Activated CD8-positive, alpha-beta T cell treated with anti-CD3 and anti-CD28 coated beads, Interleukin-2, amount 10 ng/mL, durations not matched to agents 7 days and 5 days (primary cell): ENCODE measurements at regions not wholly inside any gene's neighbourhood (a gene's known extent, or its start where the extent isn't known, plus 50 kb on each side); places are given as distances from the start of the nearest gene placed in this dataset.

Experiments
- ATAC-seq: fragments of 150-1000 bp; cut with Tn5 transposase; one replicate; pipeline ENCODE4 v1.10.0; 2021; ENCODE audit warnings: moderate library complexity
- CTCF ChIA-PET: fragments of 350-600 bp; sonication (Branson Sonifier 250); formaldehyde crosslinking; loops from one replicate; lab custom pipeline; 2021; ENCODE audit warnings: antibody characterized with exemption; lab: Charles Lee
- POLR2A ChIA-PET: fragments of 350-600 bp; sonication (Branson Sonifier 250); formaldehyde crosslinking; loops from one replicate; lab custom pipeline; 2021; ENCODE audit warnings: antibody characterized with exemption; lab: Charles Lee
- DNase-seq: peaks from one replicate; pipeline ENCODE4 v3.0.0-alpha.2; 2020
- H3K27ac Mint-ChIP-seq: one replicate; pipeline ENCODE4 v1.8.0; 2021; ENCODE audit warnings: mild to moderate bottlenecking, mixed read lengths
- H3K27me3 Mint-ChIP-seq: one replicate; pipeline ENCODE4 v1.8.0; 2021; ENCODE audit warnings: low read depth, mixed read lengths
- H3K36me3 Mint-ChIP-seq: one replicate; pipeline ENCODE4 v1.8.0; 2021; ENCODE audit warnings: low read depth, mixed read lengths
- H3K4me1 Mint-ChIP-seq: one replicate; pipeline ENCODE4 v1.8.0; 2021; ENCODE audit warnings: low read depth, mixed read lengths
- H3K4me3 Mint-ChIP-seq: one replicate; pipeline ENCODE4 v1.8.0; 2021; ENCODE audit warnings: mild to moderate bottlenecking, mixed read lengths
- H3K9me3 Mint-ChIP-seq: one replicate; pipeline ENCODE4 v1.8.0; 2022; ENCODE audit warnings: mixed read lengths; ENCODE audit not compliant: insufficient read depth

DNA sequence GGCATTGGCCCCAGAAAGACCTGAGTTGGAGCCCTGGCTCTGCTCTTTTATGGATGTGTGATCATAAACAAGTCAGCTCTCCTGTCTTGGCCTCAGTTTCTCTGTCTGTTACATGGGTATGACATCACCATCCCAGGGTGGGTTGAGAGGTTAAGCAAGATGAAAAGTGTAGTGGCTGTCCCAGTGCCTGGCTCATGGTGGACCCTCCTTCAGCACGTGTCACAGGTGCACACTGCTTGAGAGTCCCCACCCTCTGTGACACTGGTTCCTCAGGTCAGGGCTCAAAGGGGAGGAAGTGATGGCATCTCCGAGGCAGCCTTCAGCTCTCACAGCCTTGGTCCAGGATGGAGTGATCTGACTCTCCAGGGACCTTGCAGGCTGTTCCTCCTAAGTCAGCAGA, 218.4 kb downstream of the HAPSTR1 start:
- POLR2A ChIA-PET = no interaction called here
- no peaks in the 10 kb centered on the region for H3K36me3 Mint-ChIP-seq

DNA sequence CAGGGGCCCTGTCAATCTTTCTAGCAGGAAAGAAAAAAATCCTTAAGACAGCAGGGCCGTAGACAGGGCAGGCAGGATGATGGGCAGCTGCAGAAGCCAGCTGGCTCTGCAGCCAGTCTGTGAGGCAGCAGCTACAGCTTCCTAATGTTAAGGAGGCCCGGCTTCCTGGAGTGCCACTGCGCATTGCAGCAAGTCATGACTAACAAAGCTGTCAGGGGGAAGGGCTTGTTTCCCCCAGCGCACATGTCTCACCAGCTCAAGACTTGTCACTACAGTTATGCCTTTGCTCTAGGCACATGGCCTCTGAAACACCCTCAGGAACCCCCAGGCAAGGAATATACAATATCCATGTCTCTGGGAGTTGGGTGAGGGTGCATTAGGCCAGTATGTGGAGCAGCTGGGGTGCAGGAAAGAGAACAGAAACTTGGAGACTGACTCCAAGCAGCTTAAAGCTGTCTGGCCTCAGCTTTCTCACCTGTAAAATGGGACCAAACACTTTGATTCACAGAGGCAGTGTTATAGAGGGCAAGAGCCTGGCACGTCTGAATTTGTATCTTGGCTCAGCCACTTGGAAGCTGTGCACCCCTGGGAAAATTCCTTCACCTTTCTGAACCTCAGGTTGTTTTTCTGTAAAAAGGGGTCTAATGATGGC, 220.0 kb downstream of the HAPSTR1 start:
- ATAC-seq = no peak
- Mint-ChIP-seq H3K36me3 (no peaks in the 10 kb centered on the region), H3K4me1 (no peaks in the 10 kb centered on the region), H3K27me3 (no peaks in the 10 kb centered on the region), H3K9me3 (no peaks in the 10 kb centered on the region), H3K27ac (no peak overlapping the region), H3K4me3 (no peak overlapping the region)
- ChIA-PET POLR2A (no interaction called here), CTCF (no interaction called here)
- no peak for DNase-seq

More for the DNA sequence above, 218.4 kb downstream of the HAPSTR1 start:
- DNase-seq = no peak
- Mint-ChIP-seq H3K4me1 (no peaks in the 10 kb centered on the region), H3K27me3 (no peaks in the 10 kb centered on the region), H3K27ac (no peak overlapping the region), H3K9me3 (no peaks in the 10 kb centered on the region), H3K4me3 (no peak overlapping the region)
- ATAC-seq = no peak
- CTCF ChIA-PET = no interaction called here

DNA sequence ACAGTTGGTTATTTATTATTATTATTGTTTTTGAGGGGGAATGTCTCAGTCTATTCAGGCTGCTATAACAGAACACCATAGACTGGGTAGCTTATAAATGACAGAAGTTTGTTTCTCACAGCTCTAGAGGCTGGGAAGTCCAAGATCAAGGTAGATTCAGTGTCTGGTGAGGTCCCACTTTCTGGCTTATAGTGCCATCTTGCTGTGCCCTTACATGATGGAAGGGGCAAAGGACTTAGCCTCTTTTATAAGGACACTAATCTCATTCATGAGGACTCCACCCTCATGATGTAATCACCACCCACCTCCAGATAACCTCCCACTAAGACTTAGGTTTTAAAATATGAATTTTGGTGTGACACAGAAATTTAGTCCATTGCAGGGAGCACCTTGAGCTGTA, 224.6 kb downstream of the HAPSTR1 start:
- no peak overlapping the region for H3K4me3 Mint-ChIP-seq
- H3K36me3 Mint-ChIP-seq = no peaks in the 10 kb centered on the region
- no peak overlapping the region for H3K27ac Mint-ChIP-seq
- ATAC-seq = no peak
- H3K27me3 Mint-ChIP-seq = no peaks in the 10 kb centered on the region
- no peaks in the 10 kb centered on the region for H3K4me1 Mint-ChIP-seq
- ChIA-PET POLR2A (no interaction called here), CTCF (no interaction called here)
- H3K9me3 Mint-ChIP-seq = no peaks in the 10 kb centered on the region
- no peak for DNase-seq

DNA sequence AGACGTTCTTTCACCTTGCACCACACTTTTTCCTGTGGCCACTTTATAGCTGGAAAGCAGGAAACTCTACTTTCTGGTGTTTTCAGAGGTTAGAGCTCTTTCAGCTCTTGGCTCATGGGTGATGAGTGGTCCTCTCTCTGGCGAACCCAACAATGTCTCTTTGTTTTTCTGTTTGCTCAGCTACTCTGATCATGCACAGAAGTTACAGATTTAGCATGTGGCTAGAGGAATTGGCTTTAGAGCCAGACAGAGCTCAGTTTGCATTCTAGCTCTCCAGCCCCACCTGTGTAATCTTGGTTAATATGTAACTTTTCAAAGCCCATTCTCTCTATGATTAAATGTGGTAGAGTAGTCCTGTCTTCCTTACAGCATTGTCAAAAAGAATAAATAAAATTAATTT, 225.2 kb downstream of the HAPSTR1 start:
- ChIA-PET CTCF (no interaction called here), POLR2A (no interaction called here)
- Mint-ChIP-seq H3K36me3 (no peaks in the 10 kb centered on the region), H3K9me3 (no peaks in the 10 kb centered on the region), H3K4me3 (no peak overlapping the region), H3K27ac (no peak overlapping the region), H3K27me3 (no peaks in the 10 kb centered on the region), H3K4me1 (no peaks in the 10 kb centered on the region)
- DNase-seq (no peak), ATAC-seq (no peak)

DNA sequence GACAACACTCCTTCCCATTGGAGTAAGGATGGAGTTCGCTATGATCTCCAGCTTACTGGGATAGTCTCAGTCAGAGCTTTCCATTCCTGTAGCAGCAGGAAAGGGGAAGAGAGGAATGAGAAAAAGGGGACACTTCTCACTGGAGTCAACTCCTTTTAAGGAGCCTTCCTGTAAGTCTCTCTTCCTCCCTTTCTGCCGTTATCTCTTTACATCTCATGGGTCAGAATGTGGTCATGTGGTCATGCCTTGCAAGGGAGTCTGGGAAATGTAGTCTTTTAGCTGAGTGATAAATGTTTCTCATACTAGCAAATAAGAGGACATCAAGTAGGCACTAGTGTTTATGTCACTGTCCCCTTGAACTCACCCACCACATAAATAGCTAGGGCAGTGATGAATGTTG, 227.3 kb downstream of the HAPSTR1 start:
- DNase-seq (no peak), ATAC-seq (no peak)
- no peaks in the 10 kb centered on the region for H3K36me3 Mint-ChIP-seq
- H3K9me3 Mint-ChIP-seq = no peaks in the 10 kb centered on the region
- no peaks in the 10 kb centered on the region for H3K4me1 Mint-ChIP-seq
- no peaks in the 10 kb centered on the region for H3K27me3 Mint-ChIP-seq
- no peak overlapping the region for H3K4me3 Mint-ChIP-seq
- ChIA-PET CTCF (no interaction called here), POLR2A (no interaction called here)
- H3K27ac Mint-ChIP-seq = no peak overlapping the region

DNA sequence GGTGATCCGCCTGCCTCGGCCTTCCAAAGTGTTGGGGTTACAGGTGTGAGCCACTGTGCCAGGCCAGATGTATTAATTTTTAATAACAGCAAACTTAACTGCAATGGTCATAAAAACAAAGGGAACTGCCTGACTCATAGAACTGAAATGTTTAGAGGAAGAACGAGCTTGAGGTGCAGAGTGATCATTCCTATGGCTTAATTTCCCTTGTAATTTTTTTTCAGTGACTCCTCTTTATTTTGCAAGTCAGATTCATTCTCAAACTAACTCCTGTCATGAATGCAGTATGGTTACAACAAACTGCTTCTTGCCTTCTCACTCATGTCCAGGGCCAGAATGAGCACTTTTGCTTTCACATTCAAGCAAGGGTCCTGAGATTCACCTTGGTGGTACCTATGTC, 231.3 kb downstream of the HAPSTR1 start:
- H3K27ac Mint-ChIP-seq = no peak overlapping the region

DNA sequence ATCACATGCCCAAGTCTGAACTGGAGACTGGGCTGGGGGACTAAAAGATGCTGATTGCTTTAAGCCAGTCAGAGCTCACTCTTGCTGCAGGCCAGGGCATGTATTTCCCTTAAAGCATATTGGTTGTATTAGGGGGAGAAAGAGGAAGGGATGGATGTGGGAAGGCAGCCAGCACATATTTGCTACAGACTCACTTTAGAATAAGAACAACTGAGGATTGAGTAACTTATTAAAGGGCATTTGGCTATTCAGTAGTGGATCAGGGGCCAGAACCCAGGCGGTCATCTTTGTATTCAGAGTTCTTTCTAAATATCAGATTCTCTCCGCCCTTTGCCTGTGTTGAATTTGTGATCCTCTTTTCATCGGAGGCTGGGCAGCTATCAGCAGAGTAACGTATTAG, 231.7 kb downstream of the HAPSTR1 start:
- ChIA-PET POLR2A (no interaction called here), CTCF (no interaction called here)
- Mint-ChIP-seq H3K27me3 (no peaks in the 10 kb centered on the region), H3K4me3 (no peak overlapping the region), H3K4me1 (no peaks in the 10 kb centered on the region), H3K9me3 (no peaks in the 10 kb centered on the region), H3K27ac (no peak overlapping the region), H3K36me3 (no peaks in the 10 kb centered on the region)
- ATAC-seq = no peak
- no peak for DNase-seq

More for the DNA sequence above, 231.3 kb downstream of the HAPSTR1 start:
- Mint-ChIP-seq H3K27me3 (no peaks in the 10 kb centered on the region), H3K36me3 (no peaks in the 10 kb centered on the region), H3K4me3 (no peak overlapping the region), H3K9me3 (no peaks in the 10 kb centered on the region), H3K4me1 (no peaks in the 10 kb centered on the region)
- POLR2A ChIA-PET = no interaction called here
- DNase-seq (no peak), ATAC-seq (no peak)
- CTCF ChIA-PET = no interaction called here

DNA sequence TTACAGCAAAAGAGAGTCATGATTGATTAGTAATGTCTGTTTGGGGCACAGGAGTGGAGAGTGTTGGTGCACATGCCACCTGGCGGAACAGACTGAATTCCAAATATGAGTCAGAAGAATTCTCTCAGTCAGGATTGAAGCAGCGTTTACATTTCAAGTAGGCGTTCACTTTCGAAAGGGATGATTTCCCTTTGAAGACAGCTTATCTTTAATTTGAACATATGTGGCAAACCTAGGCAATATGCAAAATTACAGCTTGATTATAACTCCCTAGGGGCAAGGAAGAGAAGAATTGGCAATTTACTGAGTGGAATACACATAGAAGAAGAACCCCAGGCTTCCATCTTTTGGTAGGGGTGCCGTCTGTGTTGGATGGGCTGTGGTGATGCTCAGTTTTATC, 235.8 kb downstream of the HAPSTR1 start:
- no peak overlapping the region for H3K4me3 Mint-ChIP-seq
- ATAC-seq (no peak), DNase-seq (no peak)
- no peaks in the 10 kb centered on the region for H3K4me1 Mint-ChIP-seq
- CTCF ChIA-PET = no interaction called here
- no peaks in the 10 kb centered on the region for H3K36me3 Mint-ChIP-seq
- POLR2A ChIA-PET = no interaction called here
- peaks cover 2% of the 10 kb centered on the region for H3K27me3 Mint-ChIP-seq
- H3K9me3 Mint-ChIP-seq = no peaks in the 10 kb centered on the region
- no peak overlapping the region for H3K27ac Mint-ChIP-seq

DNA sequence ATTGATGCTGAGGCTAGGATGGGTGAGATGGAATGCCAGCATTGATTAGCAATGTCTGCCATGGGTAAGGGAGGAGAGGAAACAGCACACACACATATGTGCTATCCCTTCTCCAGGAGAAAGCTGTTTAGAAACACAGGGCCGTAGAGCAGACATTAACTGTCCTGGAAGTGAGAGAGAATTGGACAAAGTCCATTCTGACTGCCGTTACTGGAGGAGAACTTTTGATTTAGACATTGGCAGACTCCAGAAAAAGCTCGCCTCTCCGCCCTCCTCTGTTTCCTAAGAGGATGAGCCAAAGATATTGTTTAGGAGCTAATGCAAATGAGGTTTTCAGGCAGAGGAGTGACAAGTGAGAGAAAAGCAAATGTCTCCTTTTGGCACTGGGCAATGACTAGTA, 237.0 kb downstream of the HAPSTR1 start:
- H3K4me1 Mint-ChIP-seq = no peaks in the 10 kb centered on the region
- ATAC-seq (no peak), DNase-seq (no peak)
- peaks cover 2% of the 10 kb centered on the region for H3K27me3 Mint-ChIP-seq
- H3K36me3 Mint-ChIP-seq = no peaks in the 10 kb centered on the region
- CTCF ChIA-PET = no interaction called here
- no peaks in the 10 kb centered on the region for H3K9me3 Mint-ChIP-seq
- POLR2A ChIA-PET = no interaction called here
- H3K27ac Mint-ChIP-seq = no peak overlapping the region
- no peak overlapping the region for H3K4me3 Mint-ChIP-seq

DNA sequence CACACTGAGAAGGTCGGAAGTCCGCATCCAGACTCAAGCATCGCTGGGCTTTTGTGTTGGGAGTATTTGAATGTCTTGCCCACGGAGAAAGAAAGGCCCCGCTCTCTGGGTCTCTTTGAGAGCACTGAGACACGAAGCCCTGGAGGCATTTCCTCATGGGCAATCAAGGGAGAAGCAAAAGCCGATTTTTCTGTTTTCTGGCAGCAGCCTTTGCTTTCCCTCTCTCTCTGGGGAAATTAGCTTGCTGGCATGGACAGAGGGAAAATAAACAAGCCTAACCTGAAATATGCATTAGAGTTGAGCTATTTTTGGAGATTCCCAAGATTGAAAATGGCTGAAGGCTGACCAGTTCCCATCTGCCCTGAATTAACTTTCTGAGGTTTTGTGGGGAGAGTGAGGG, 238.7 kb downstream of the HAPSTR1 start:
- Mint-ChIP-seq H3K27ac (no peak overlapping the region), H3K4me1 (no peaks in the 10 kb centered on the region), H3K27me3 (peaks cover 2% of the 10 kb centered on the region), H3K9me3 (no peaks in the 10 kb centered on the region), H3K36me3 (no peaks in the 10 kb centered on the region), H3K4me3 (no peak overlapping the region)
- ChIA-PET POLR2A (no interaction called here), CTCF (no interaction called here)
- DNase-seq = no peak
- no peak for ATAC-seq

DNA sequence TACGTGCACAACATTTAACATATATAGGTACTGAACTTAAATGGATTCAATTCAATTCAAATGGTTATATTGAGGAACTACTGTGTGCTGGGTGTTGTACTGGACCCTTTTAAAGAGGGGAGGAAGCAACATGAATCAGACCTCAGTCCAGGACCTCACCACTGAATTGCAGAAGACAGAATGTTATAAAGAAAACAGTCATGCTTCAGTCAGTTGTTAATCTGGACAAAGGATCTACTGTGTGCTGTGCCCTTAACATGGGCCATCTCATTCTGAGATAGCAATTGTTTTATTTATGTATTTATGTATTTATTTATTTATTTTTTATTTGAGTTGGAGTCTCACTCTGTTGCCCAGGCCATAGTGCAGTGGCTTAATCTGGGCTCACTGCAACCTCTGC, 240.1 kb downstream of the HAPSTR1 start:
- ChIA-PET POLR2A (no interaction called here), CTCF (no interaction called here)
- Mint-ChIP-seq H3K4me1 (no peaks in the 10 kb centered on the region), H3K9me3 (no peaks in the 10 kb centered on the region), H3K27me3 (peaks cover 2% of the 10 kb centered on the region), H3K27ac (no peak overlapping the region), H3K4me3 (no peak overlapping the region), H3K36me3 (no peaks in the 10 kb centered on the region)
- DNase-seq = no peak
- ATAC-seq = no peak

DNA sequence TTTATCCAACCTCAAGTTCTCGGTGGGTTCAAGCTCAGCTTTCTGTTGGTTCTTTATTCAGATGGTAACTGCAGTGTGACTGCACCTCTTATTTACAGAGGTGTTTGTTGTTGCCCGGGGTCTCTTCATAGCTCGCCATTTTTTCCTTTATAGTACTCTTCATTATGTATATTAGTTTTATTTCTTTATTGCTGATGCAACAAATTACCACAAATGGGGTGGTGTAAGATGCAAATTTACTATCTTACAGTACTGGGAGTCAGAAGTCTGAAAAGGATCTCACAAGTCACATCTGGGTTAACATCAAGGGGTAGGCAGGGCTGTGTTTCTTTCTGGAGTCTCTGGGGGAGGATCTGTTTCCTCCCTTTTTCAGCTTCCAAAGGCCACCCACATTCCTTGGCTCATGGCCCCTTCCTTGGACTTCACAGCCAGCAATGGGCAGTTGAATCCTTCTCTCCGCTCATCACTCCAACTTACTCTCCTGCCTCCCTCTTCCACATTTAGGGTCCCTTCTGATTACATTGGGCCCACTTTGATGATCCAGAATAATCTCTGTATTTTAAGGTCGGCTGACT, 241.2 kb downstream of the HAPSTR1 start:
- Mint-ChIP-seq H3K4me3 (no peak overlapping the region), H3K27ac (no peak overlapping the region), H3K4me1 (no peaks in the 10 kb centered on the region), H3K36me3 (no peaks in the 10 kb centered on the region), H3K9me3 (no peaks in the 10 kb centered on the region), H3K27me3 (peaks cover 2% of the 10 kb centered on the region)
- ChIA-PET CTCF (no interaction called here), POLR2A (no interaction called here)
- no peak for DNase-seq
- no peak for ATAC-seq

DNA sequence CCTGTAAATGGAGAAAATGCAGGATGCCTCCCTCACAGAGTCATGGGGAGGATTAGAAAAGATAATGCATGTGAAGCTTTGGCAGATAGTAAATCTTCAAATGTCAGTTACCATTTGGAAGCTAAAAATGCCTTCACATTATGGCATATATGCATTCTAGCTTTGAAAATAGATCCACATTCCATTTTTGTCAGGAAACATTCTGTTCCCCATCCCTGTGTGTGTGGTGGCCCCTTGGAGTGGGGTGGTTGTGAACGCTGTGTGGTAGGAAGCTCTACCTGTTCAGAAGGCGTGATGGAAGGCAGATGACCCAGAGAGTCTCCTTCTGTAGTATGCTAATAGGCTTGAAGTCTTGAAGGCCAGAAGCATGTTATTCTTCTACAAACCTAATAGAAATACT, 242.0 kb downstream of the HAPSTR1 start:
- Mint-ChIP-seq H3K4me3 (no peak overlapping the region), H3K36me3 (no peaks in the 10 kb centered on the region), H3K27me3 (peaks cover 2% of the 10 kb centered on the region), H3K4me1 (no peaks in the 10 kb centered on the region), H3K9me3 (no peaks in the 10 kb centered on the region), H3K27ac (no peak overlapping the region)
- CTCF ChIA-PET = no interaction called here
- POLR2A ChIA-PET = no interaction called here
- DNase-seq = no peak
- ATAC-seq = no peak
